Loucy (cell line): ENCODE measurements at regions not wholly inside any gene's neighbourhood (a gene's known extent, or its start where the extent isn't known, plus 50 kb on each side); places are given as distances from the start of the nearest gene placed in this dataset.

Source experiments
- H2AFZ ChIP-seq: fragments of 200-600 bp; sonication (generic); 2 replicates; pipeline ENCODE4 v1.6.0; 2016; ENCODE audit warnings: antibody characterized with exemption, mild to moderate bottlenecking, low read length, moderate library complexity
- H3F3A ChIP-seq: fragments of 200-600 bp; 2 replicates; pipeline ENCODE4 v1.6.0; 2016; ENCODE audit warnings: antibody characterized with exemption, low read depth, mild to moderate bottlenecking
- H3K27me3 ChIP-seq: fragments of 200-600 bp; sonication (generic); 2 replicates; pipeline ENCODE4 v1.6.1; 2014; ENCODE audit warnings: low read length, mild to moderate bottlenecking; ENCODE audit not compliant: insufficient read depth, poor library complexity, severe bottlenecking
- H3K36me3 ChIP-seq: fragments of 200-600 bp; sonication (generic); 2 replicates; pipeline ENCODE4 v1.6.1; 2016; ENCODE audit warnings: low read length; ENCODE audit not compliant: insufficient read depth
- H3K4me1 ChIP-seq: fragments of 200-600 bp; sonication (generic); 2 replicates; pipeline ENCODE4 v1.5.1; 2014; ENCODE audit warnings: low read length, mild to moderate bottlenecking; ENCODE audit not compliant: insufficient read depth, poor library complexity, severe bottlenecking
- H3K4me2 ChIP-seq: fragments of 200-600 bp; sonication (generic); 2 replicates; pipeline ENCODE4 v1.6.0; 2014; ENCODE audit warnings: antibody characterized with exemption, low read length, low read depth, mild to moderate bottlenecking; ENCODE audit not compliant: poor library complexity, severe bottlenecking
- H3K4me3 ChIP-seq: fragments of 200-600 bp; sonication (generic); 2 replicates; pipeline ENCODE4 v1.5.1; 2014; ENCODE audit warnings: low read length, mild to moderate bottlenecking, mixed read lengths; ENCODE audit not compliant: poor library complexity, severe bottlenecking
- H3K79me2 ChIP-seq: fragments of 200-600 bp; sonication (generic); 2 replicates; pipeline ENCODE4 v1.6.1; 2014; ENCODE audit warnings: low read length; ENCODE audit not compliant: insufficient read depth
- H3K9ac ChIP-seq: fragments of 200-600 bp; sonication (generic); 2 replicates; pipeline ENCODE4 v1.6.0; 2014; ENCODE audit warnings: mild to moderate bottlenecking, low read depth, low read length, moderate library complexity; ENCODE audit not compliant: poor library complexity, severe bottlenecking
- H3K9me2 ChIP-seq: fragments of 200-600 bp; sonication (generic); replicated peaks from 2 replicates; pipeline ENCODE4 v1.6.1; 2016; ENCODE audit warnings: low read depth, low read length, mixed read lengths
- H3K9me3 ChIP-seq: fragments of 200-600 bp; sonication (generic); 2 replicates; pipeline ENCODE4 v1.6.1; 2014; ENCODE audit warnings: mild to moderate bottlenecking, antibody characterized with exemption, low read length, low read depth; ENCODE audit not compliant: insufficient read depth
- H4K20me1 ChIP-seq: fragments of 200-600 bp; sonication (generic); 2 replicates; pipeline ENCODE4 v1.6.0; 2014; ENCODE audit warnings: antibody characterized with exemption, low read length, mild to moderate bottlenecking; ENCODE audit not compliant: insufficient read depth, poor library complexity, severe bottlenecking
- EZH2phosphoT487 ChIP-seq: fragments of 200-600 bp; IDR thresholded peaks from 2 replicates; pipeline ENCODE4 v1.6.1; 2018; ENCODE audit warnings: antibody characterized with exemption, mild to moderate bottlenecking, moderate library complexity, borderline replicate concordance
- TF ChIP-seq, protein P1 (sequence below): fragments of 200-600 bp; sonication (generic); conservative IDR thresholded peaks from 2 replicates; pipeline ENCODE4 v1.5.1; 2014; ENCODE audit warnings: mild to moderate bottlenecking, antibody characterized with exemption, low read length

DNA sequence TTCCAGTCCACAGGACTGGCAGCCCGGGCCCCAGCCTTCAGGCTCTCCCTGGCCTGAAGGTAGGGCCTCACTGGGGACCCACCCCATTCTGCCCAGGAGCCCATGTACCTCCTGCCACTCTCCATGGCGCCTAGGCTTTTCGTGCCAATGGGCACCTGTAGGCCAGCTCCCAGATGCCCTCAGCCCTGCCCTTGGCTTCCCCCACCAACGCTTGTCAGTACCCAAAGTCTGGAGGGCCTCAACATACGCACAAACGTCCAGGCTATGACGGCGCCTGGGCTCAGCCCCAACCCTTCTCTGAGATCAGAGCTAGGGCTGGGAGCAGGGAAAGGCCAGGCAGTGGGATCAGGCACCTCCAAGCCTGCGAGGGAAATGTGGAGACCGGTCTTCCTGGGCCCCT is 816.9 kb upstream of the LUZP2 start:
- Histone ChIP-seq H3F3A (no peaks in the 10 kb centered on the region), H3K79me2 (no peaks in the 10 kb centered on the region), H3K4me1 (no peaks in the 10 kb centered on the region), H3K9ac (no peak overlapping the region), H4K20me1 (no peaks in the 10 kb centered on the region), H3K4me3 (no peak overlapping the region), H3K27me3 (no peaks in the 10 kb centered on the region), H3K9me3 (no peaks in the 10 kb centered on the region), H3K9me2 (no peaks in the 10 kb centered on the region), H2AFZ (no peak overlapping the region), H3K4me2 (no peak overlapping the region), H3K36me3 (no peaks in the 10 kb centered on the region)
- TF ChIP-seq EZH2phosphoT487, result no peak
- TF ChIP-seq, protein P1, sequence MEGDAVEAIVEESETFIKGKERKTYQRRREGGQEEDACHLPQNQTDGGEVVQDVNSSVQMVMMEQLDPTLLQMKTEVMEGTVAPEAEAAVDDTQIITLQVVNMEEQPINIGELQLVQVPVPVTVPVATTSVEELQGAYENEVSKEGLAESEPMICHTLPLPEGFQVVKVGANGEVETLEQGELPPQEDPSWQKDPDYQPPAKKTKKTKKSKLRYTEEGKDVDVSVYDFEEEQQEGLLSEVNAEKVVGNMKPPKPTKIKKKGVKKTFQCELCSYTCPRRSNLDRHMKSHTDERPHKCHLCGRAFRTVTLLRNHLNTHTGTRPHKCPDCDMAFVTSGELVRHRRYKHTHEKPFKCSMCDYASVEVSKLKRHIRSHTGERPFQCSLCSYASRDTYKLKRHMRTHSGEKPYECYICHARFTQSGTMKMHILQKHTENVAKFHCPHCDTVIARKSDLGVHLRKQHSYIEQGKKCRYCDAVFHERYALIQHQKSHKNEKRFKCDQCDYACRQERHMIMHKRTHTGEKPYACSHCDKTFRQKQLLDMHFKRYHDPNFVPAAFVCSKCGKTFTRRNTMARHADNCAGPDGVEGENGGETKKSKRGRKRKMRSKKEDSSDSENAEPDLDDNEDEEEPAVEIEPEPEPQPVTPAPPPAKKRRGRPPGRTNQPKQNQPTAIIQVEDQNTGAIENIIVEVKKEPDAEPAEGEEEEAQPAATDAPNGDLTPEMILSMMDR, result no peak

DNA sequence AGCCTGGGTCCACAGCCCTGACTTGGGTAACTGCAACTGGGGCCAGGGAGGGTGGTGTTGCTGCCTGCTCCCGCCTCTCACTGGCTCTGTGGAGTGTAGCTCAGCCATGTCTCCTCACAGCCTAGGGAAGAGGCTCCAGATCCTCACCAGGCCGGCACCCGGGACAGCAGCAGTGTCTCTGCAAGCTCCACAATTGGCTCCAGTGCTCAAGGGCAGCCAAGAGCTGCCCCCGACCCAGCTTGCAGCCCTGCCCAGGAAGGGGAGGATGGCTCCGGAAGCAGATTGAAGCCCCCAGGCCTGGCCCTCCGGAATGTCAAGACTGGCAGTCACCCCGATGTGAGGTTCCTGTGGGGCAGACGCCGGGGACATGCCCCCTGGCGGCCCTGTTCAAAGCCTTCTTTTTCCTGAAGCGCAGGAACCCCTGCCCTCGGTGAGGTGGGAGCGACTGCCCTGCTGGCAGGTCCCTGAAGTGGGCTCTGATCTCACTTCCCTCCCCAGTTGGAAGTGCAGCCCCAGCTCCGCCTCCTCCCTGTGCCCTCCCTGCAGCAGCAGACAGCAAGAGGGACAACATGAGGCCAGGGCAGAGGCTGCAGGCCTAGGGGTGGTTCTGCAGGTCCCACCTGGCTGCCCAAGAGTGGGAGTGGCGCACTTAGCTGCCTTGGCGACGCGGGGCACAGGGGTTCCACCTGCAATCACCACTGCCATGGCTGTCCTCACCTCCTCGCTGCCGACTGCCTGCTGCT is 816.2 kb upstream of the LUZP2 start:
- Histone ChIP-seq H3K9me3 (no peaks in the 10 kb centered on the region), H3K36me3 (no peaks in the 10 kb centered on the region), H3K4me3 (no peak overlapping the region), H4K20me1 (no peaks in the 10 kb centered on the region), H3K9me2 (no peaks in the 10 kb centered on the region), H2AFZ (no peak overlapping the region), H3K27me3 (no peaks in the 10 kb centered on the region), H3K9ac (no peak overlapping the region), H3K4me1 (no peaks in the 10 kb centered on the region), H3K79me2 (no peaks in the 10 kb centered on the region), H3F3A (no peaks in the 10 kb centered on the region), H3K4me2 (no peak overlapping the region)
- TF ChIP-seq, protein P1, result no peak
- no peak for TF ChIP-seq EZH2phosphoT487

DNA sequence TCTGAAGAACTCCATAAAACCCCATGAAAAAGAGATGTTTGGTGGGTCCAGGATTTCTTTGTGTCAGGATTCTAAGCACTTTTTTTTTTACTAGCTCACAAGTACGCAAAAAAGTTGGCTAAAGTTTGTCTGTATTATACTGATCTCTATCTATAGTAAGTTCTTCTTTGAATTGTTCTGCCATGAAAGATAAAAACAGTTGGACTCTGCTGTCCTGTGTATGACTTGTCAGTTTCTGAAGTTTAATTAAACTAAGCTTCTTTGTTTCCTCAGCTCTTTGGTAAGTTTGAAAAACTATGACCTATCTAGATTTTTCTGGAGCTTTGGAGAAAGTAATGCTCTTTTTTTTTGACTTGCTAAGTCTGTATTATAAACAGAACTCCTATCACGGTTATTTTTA is 812.2 kb upstream of the LUZP2 start:
- Histone ChIP-seq H3K9me2 (no peaks in the 10 kb centered on the region), H3K4me1 (peaks cover 8% of the 10 kb centered on the region)

More for the DNA sequence above, 812.2 kb upstream of the LUZP2 start:
- no peak overlapping the region for H3K4me3 ChIP-seq
- no peaks in the 10 kb centered on the region for H3K27me3 ChIP-seq
- no peak overlapping the region for H3K9ac ChIP-seq
- no peaks in the 10 kb centered on the region for H3K36me3 ChIP-seq
- no peaks in the 10 kb centered on the region for H3K79me2 ChIP-seq
- TF ChIP-seq, protein P1, result no peak
- TF ChIP-seq EZH2phosphoT487, result no peak
- H3K4me2 ChIP-seq, result no peak overlapping the region
- H3F3A ChIP-seq, result no peaks in the 10 kb centered on the region
- H3K9me3 ChIP-seq, result no peaks in the 10 kb centered on the region
- H2AFZ ChIP-seq, result no peak overlapping the region
- no peaks in the 10 kb centered on the region for H4K20me1 ChIP-seq
